Endothelial cell of umbilical vein (primary cell): ENCODE measurements at regions not wholly inside any gene's neighbourhood (a gene's known extent, or its start where the extent isn't known, plus 50 kb on each side); places are given as distances from the start of the nearest gene placed in this dataset.

Experiments used
- BruUV-seq: library from RNA; stranded (reverse); fragments of 400-500 nt; replicated peaks from 2 replicates; lab custom pipeline; 2021; lab: Mats Ljungman, UMichigan
- CTCF ChIA-PET: fragments of 300-600, 350-600 bp; sonication (Branson Sonifier 250); formaldehyde crosslinking; loops from one replicate; lab custom pipeline; 2021; ENCODE audit warnings: antibody characterized with exemption, inconsistent platforms; lab: Charles Lee
- POLR2A ChIA-PET: fragments of 300-600, 350-600 bp; sonication (Branson Sonifier 250); formaldehyde crosslinking; loops from one replicate; lab custom pipeline; 2021; ENCODE audit warnings: antibody characterized with exemption, inconsistent platforms; lab: Charles Lee
- DNase-seq: peaks from one replicate; pipeline ENCODE4 v3.0.0-alpha.2; 2011; ENCODE audit warnings: low read depth, low spot score
- FAIRE-seq: peaks from 2 replicates; lab custom pipeline; 2011; peaks lifted over from hg19 to GRCh38; lab: Jason Lieb, UNC
- H2AFZ ChIP-seq: 2 replicates; pipeline ENCODE4 v1.6.0; 2012; ENCODE audit warnings: low read depth, low read length, control low read depth, inconsistent platforms
- H3K27ac ChIP-seq: 2 replicates; pipeline ENCODE4 v1.5.1; 2011; ENCODE audit warnings: low read depth, mild to moderate bottlenecking, control low read depth, low read length, moderate library complexity; ENCODE audit not compliant: insufficient read depth
- H3K27me3 ChIP-seq, 2 experiments: 2 replicates each; pipeline versions ENCODE4 v1.6.0 to v1.6.1; 2011; ENCODE audit warnings: low read length in 2 of 2, mixed read lengths in 1 of 2; ENCODE audit not compliant: control insufficient read depth in 2 of 2, insufficient read depth in 2 of 2
- H3K36me3 ChIP-seq, 2 experiments: 2 replicates in 1 of 2; 3 replicates in 1 of 2; pipeline ENCODE4 v1.5.1; 2011; ENCODE audit warnings: low read length in 2 of 2, mild to moderate bottlenecking in 1 of 2, moderate library complexity in 1 of 2; ENCODE audit not compliant: control insufficient read depth in 2 of 2, insufficient read depth in 2 of 2; ENCODE audit errors: extremely low read depth in 1 of 2
- H3K4me1 ChIP-seq: 3 replicates; pipeline ENCODE4 v1.5.1; 2011; ENCODE audit warnings: mild to moderate bottlenecking, low read length; ENCODE audit not compliant: control insufficient read depth, insufficient read depth; ENCODE audit errors: extremely low read depth
- H3K4me2 ChIP-seq: 2 replicates; pipeline ENCODE4 v1.6.1; 2011; ENCODE audit warnings: low read length, control low read depth, mixed read lengths; ENCODE audit not compliant: insufficient read depth
- H3K4me3 ChIP-seq, 3 experiments: fragments of 200-600 bp in 1 of 3; sonication (generic), shearing (Covaris generic) in 1 of 3; replicated peaks in 1 of 3; 2 replicates each; pipeline ENCODE4 v1.5.1; 2011 to 2016; ENCODE audit warnings: control low read depth in 3 of 3, low read length in 3 of 3, mild to moderate bottlenecking in 2 of 3, inconsistent platforms in 1 of 3, low read depth in 1 of 3, moderate library complexity in 1 of 3; ENCODE audit not compliant: insufficient read depth in 1 of 3
- H3K79me2 ChIP-seq: 2 replicates; pipeline ENCODE4 v1.6.0; 2012; ENCODE audit warnings: low read length, inconsistent platforms; ENCODE audit not compliant: control insufficient read depth, insufficient read depth
- H3K9ac ChIP-seq: replicated peaks from 2 replicates; pipeline ENCODE3; 2011; ENCODE audit warnings: low read length, control low read depth; ENCODE audit not compliant: insufficient read depth; ENCODE audit errors: extremely low read depth
- H3K9me1 ChIP-seq: replicated peaks from 3 replicates; pipeline ENCODE4 v1.6.0; 2011; ENCODE audit warnings: mild to moderate bottlenecking, low read length; ENCODE audit not compliant: control insufficient read depth, insufficient read depth; ENCODE audit errors: extremely low read depth
- H3K9me3 ChIP-seq: replicated peaks from 2 replicates; pipeline ENCODE4 v1.5.1; 2012; ENCODE audit warnings: low read length, inconsistent platforms; ENCODE audit not compliant: control insufficient read depth, insufficient read depth
- H4K20me1 ChIP-seq: replicated peaks from 2 replicates; pipeline ENCODE3; 2011; ENCODE audit warnings: mild to moderate bottlenecking, low read length; ENCODE audit not compliant: control insufficient read depth, insufficient read depth; ENCODE audit errors: extremely low read depth
- FOS ChIP-seq: IDR thresholded peaks from 2 replicates; pipeline ENCODE4 v1.6.1; 2011; ENCODE audit warnings: mild to moderate bottlenecking, low read length, moderate library complexity, borderline replicate concordance; ENCODE audit not compliant: insufficient read depth
- GATA2 ChIP-seq: IDR thresholded peaks from 2 replicates; pipeline ENCODE4 v1.7.0; 2011; ENCODE audit warnings: low read depth, mild to moderate bottlenecking, moderate library complexity, mixed read lengths, low read length; ENCODE audit not compliant: insufficient read length, insufficient read depth
- MYC ChIP-seq: IDR thresholded peaks from one replicate; pipeline ENCODE4 v1.6.1; 2011; ENCODE audit warnings: mild to moderate bottlenecking, low read depth, low read length
- POLR2A ChIP-seq: IDR thresholded peaks from 2 replicates; pipeline ENCODE4 v1.6.1; 2012; ENCODE audit warnings: low read depth, mild to moderate bottlenecking, control low read depth, low read length
- POLR2AphosphoS5 ChIP-seq: IDR thresholded peaks from 2 replicates; pipeline ENCODE4 v1.6.1; 2012; ENCODE audit warnings: low read depth, mild to moderate bottlenecking, control low read depth, low read length, moderate library complexity; ENCODE audit not compliant: insufficient read depth
- dilution Hi-C: fragments of 300-500 bp; cut with MboI; formaldehyde crosslinking; loops from one replicate; pipeline ENCODE4 v1.15.0; 2019; ENCODE audit warnings: low sequenced_read_pairs; ENCODE audit not compliant: extremely low pct_ligation_motif_present
- intact Hi-C: fragments of 100-400 bp; cut with micrococcal nuclease; formaldehyde crosslinking; loops from one replicate; pipeline ENCODE4 v1.10.0; 2022
- TF ChIP-seq, protein P1 (sequence below): IDR thresholded peaks from 2 replicates; pipeline ENCODE4 v1.6.1; 2011; ENCODE audit not compliant: insufficient read depth, insufficient read length

DNA sequence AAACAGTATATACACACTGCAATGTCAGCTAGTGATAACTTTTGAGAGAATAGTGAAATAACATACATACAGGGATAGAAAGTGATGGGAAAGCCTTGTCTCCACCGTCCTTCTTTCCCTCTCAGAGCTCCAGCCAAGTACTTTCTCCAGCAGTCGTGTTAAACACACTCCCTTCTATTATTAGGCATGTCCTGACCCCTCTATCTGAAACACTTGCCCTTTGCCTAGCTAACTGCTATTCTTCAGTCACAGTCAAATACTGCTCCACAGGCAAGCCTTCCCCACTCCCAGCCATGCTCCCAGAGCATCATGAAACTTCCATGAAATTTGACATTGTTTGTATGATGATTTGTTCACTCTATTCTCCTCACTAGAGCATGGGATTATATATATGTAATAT, 291.1 kb downstream of the TRIML1 start:
- Histone ChIP-seq H3K36me3 (no peaks in the 10 kb centered on the region), H3K79me2 (no peaks in the 10 kb centered on the region), H3K4me1 (no peaks in the 10 kb centered on the region), H2AFZ (no peak overlapping the region), H3K27ac (no peak overlapping the region), H4K20me1 (no peaks in the 10 kb centered on the region), H3K9me1 (no peaks in the 10 kb centered on the region), H3K4me3 (no peak overlapping the region), H3K9ac (no peak overlapping the region), H3K27me3 (no peaks in the 10 kb centered on the region), H3K4me2 (no peak overlapping the region), H3K9me3 (peaks cover 1% of the 10 kb centered on the region)
- no peak for DNase-seq
- ChIA-PET POLR2A (no interaction called here), CTCF (no interaction called here)
- dilution Hi-C loops (no loop called here), intact Hi-C loops (no loop called here)
- no TSS peak for BruUV-seq
- no peak for FAIRE-seq
- TF ChIP-seq POLR2AphosphoS5 (no peak), MYC (no peak), POLR2A (no peak)

DNA sequence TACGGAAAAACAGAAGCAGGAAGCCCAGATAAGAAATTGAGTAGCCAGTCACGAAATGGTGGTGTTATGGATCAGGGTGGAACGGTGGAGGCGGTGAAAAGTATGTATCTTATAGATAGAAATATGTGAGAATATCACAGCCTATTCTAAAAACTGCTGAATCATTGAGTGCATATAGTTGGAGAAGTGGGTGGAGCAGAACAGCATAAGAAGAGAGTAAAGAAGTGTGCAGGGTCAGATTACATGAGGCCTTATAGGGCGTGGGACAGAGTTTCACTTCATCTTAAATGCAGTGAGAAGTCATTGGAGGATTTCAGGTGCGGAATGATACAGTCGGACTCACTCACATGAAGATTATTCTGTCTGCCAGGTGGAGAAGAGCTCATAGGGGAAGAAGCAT, 293.1 kb downstream of the TRIML1 start:
- Histone ChIP-seq H3K4me3 (no peak overlapping the region), H3K27ac (no peak overlapping the region), H3K9me1 (no peaks in the 10 kb centered on the region), H3K4me1 (no peaks in the 10 kb centered on the region), H3K79me2 (no peaks in the 10 kb centered on the region), H3K27me3 (no peaks in the 10 kb centered on the region), H3K36me3 (no peaks in the 10 kb centered on the region), H3K9me3 (peaks cover 4% of the 10 kb centered on the region), H3K9ac (no peak overlapping the region), H2AFZ (no peak overlapping the region), H4K20me1 (no peaks in the 10 kb centered on the region), H3K4me2 (no peak overlapping the region)
- TF ChIP-seq POLR2AphosphoS5 (no peak), MYC (no peak), GATA2 (no peak), FOS (no peak)
- TF ChIP-seq, protein P1, sequence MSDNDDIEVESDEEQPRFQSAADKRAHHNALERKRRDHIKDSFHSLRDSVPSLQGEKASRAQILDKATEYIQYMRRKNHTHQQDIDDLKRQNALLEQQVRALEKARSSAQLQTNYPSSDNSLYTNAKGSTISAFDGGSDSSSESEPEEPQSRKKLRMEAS: no peak
- ChIA-PET CTCF (no interaction called here), POLR2A (no interaction called here)
- dilution Hi-C loops: no loop called here
- DNase-seq (no peak), FAIRE-seq (no peak)
- intact Hi-C loops: no loop called here
- BruUV-seq: no TSS peak
